Erythroblast (primary cell): ENCODE measurements at regions not wholly inside any gene's neighbourhood (a gene's known extent, or its start where the extent isn't known, plus 50 kb on each side); places are given as distances from the start of the nearest gene placed in this dataset.

Experiments used
- GATA1 ChIP-seq: IDR thresholded peaks from 2 replicates; pipeline ENCODE4 v1.6.1; 2011; ENCODE audit warnings: low read depth, mild to moderate bottlenecking, control low read depth, low read length, moderate library complexity
- POLR2A ChIP-seq: IDR thresholded peaks from 2 replicates; pipeline ENCODE4 v1.6.1; 2011; ENCODE audit warnings: mild to moderate bottlenecking, low read length

GRCh38 chr10:36556468-36556867, 568.9 kb upstream of the ANKRD30A start:
- TF ChIP-seq GATA1, result no peak
- TF ChIP-seq POLR2A, result no peak
